Spinal cord (tissue), 9 donors: ENCODE measurements at regions not wholly inside any gene's neighbourhood (a gene's known extent, or its start where the extent isn't known, plus 50 kb on each side); places are given as distances from the start of the nearest gene placed in this dataset.

Experiments
- DNase-seq, 6 donors: peaks; one replicate each; pipeline versions ENCODE4 v3.0.0 to v3.0.0-alpha.2; 2013 to 2015; ENCODE audit warnings: low spot score in 6 of 6, low read depth in 4 of 6
- H3K27ac ChIP-seq: one replicate; pipeline ENCODE4 v1.5.1; 2013; ENCODE audit warnings: low read depth, low read length, control low read depth
- H3K27me3 ChIP-seq: one replicate; pipeline ENCODE4 v1.6.1; 2013; ENCODE audit warnings: low read length; ENCODE audit not compliant: control insufficient read depth, insufficient read depth
- H3K36me3 ChIP-seq: one replicate; pipeline ENCODE4 v1.6.1; 2013; ENCODE audit warnings: low read length; ENCODE audit not compliant: control insufficient read depth, insufficient read depth
- H3K4me1 ChIP-seq: one replicate; pipeline ENCODE4 v1.6.1; 2013; ENCODE audit warnings: low read length; ENCODE audit not compliant: control insufficient read depth, insufficient read depth
- H3K4me3 ChIP-seq: one replicate; pipeline ENCODE4 v1.5.1; 2013; ENCODE audit warnings: low read depth, low read length, control low read depth
- H3K9me3 ChIP-seq: one replicate; pipeline ENCODE4 v1.6.1; 2013; ENCODE audit warnings: low read length; ENCODE audit not compliant: control insufficient read depth, insufficient read depth
- WGBS: methylation state at CpG from one replicate; pipeline ENCODE4 v1.1.5; 2013; ENCODE audit warnings: missing lambda C conversion rate; ENCODE audit not compliant: insufficient coverage; 5-methylcytosine and 5-hydroxymethylcytosine counted together
- donor health status: healthy.

- no peak overlapping the region for H3K27ac ChIP-seq
- no peak for DNase-seq
- no peaks in the 10 kb centered on the region for H3K36me3 ChIP-seq
- no peaks in the 10 kb centered on the region for H3K4me1 ChIP-seq
- H3K4me3 ChIP-seq: no peak overlapping the region
- no peaks in the 10 kb centered on the region for H3K9me3 ChIP-seq
- no peaks in the 10 kb centered on the region for H3K27me3 ChIP-seq
Observed at GRCh38 chr13:64305246-64305645, 2889.6 kb upstream of the PCDH20 start.

GRCh38 chr13:64300239-64300638 lies 2884.6 kb upstream of the PCDH20 start:
- no peak for DNase-seq
- Histone ChIP-seq H3K36me3 (no peaks in the 10 kb centered on the region), H3K9me3 (no peaks in the 10 kb centered on the region), H3K27ac (no peak overlapping the region), H3K27me3 (no peaks in the 10 kb centered on the region), H3K4me1 (no peaks in the 10 kb centered on the region), H3K4me3 (no peak overlapping the region)

GRCh38 chr13:64293923-64294322 lies 2878.3 kb upstream of the PCDH20 start:
- Histone ChIP-seq H3K4me3 (no peak overlapping the region), H3K27me3 (no peaks in the 10 kb centered on the region), H3K36me3 (no peaks in the 10 kb centered on the region), H3K4me1 (no peaks in the 10 kb centered on the region), H3K27ac (no peak overlapping the region), H3K9me3 (no peaks in the 10 kb centered on the region)
- DNase-seq: no peak

- H3K4me3 ChIP-seq: no peak overlapping the region
- no peaks in the 10 kb centered on the region for H3K27me3 ChIP-seq
- no peak for DNase-seq
- no peak overlapping the region for H3K27ac ChIP-seq
- no peaks in the 10 kb centered on the region for H3K9me3 ChIP-seq
- WGBS: 75% methylated on average over 1 of the region's 3 CpGs
- H3K4me1 ChIP-seq: no peaks in the 10 kb centered on the region
- no peaks in the 10 kb centered on the region for H3K36me3 ChIP-seq
Observed at GRCh38 chr13:64289702-64290101, 2874.1 kb upstream of the PCDH20 start.

GRCh38 chr13:64283926-64284325 lies 2868.3 kb upstream of the PCDH20 start:
- H3K27ac ChIP-seq: no peak overlapping the region
- H3K4me3 ChIP-seq: no peak overlapping the region
- no peaks in the 10 kb centered on the region for H3K4me1 ChIP-seq
- no peaks in the 10 kb centered on the region for H3K27me3 ChIP-seq
- no CpG with 5 or more reads among the region's 2 CpGs for WGBS
- H3K9me3 ChIP-seq: no peaks in the 10 kb centered on the region
- no peaks in the 10 kb centered on the region for H3K36me3 ChIP-seq
- DNase-seq: peak in 1 of 6 donors; percentile 53

- Histone ChIP-seq H3K36me3 (no peaks in the 10 kb centered on the region), H3K27me3 (no peaks in the 10 kb centered on the region), H3K4me3 (no peak overlapping the region), H3K9me3 (no peaks in the 10 kb centered on the region), H3K27ac (no peak overlapping the region), H3K4me1 (no peaks in the 10 kb centered on the region)
- WGBS: no CpG with 5 or more reads among the region's 5 CpGs
- DNase-seq: no peak
Observed at GRCh38 chr13:64278493-64278892, 2862.8 kb upstream of the PCDH20 start.

- H3K4me1 ChIP-seq: no peaks in the 10 kb centered on the region
- H3K27ac ChIP-seq: no peak overlapping the region
- WGBS: no CpG with 5 or more reads among the region's 2 CpGs
- H3K4me3 ChIP-seq: no peak overlapping the region
- H3K9me3 ChIP-seq: no peaks in the 10 kb centered on the region
- no peak for DNase-seq
- H3K36me3 ChIP-seq: no peaks in the 10 kb centered on the region
- H3K27me3 ChIP-seq: no peaks in the 10 kb centered on the region
Observed at GRCh38 chr13:64277097-64277496, 2861.4 kb upstream of the PCDH20 start.

- H3K4me1 ChIP-seq: no peaks in the 10 kb centered on the region
- H3K36me3 ChIP-seq: no peaks in the 10 kb centered on the region
- no CpG with 5 or more reads among the region's 2 CpGs for WGBS
Observed at GRCh38 chr13:64276232-64276631, 2860.6 kb upstream of the PCDH20 start.

GRCh38 chr13:64274481-64275217 lies 2859.0 kb upstream of the PCDH20 start:
- no peaks in the 10 kb centered on the region for H3K36me3 ChIP-seq
- WGBS: 94% methylated on average over 3 of the region's 5 CpGs

More at GRCh38 chr13:64276232-64276631, 2860.6 kb upstream of the PCDH20 start:
- no peak overlapping the region for H3K27ac ChIP-seq
- H3K4me3 ChIP-seq: no peak overlapping the region
- no peaks in the 10 kb centered on the region for H3K27me3 ChIP-seq
- no peak for DNase-seq
- H3K9me3 ChIP-seq: no peaks in the 10 kb centered on the region

GRCh38 chr13:64273780-64274179 lies 2858.1 kb upstream of the PCDH20 start:
- no peaks in the 10 kb centered on the region for H3K9me3 ChIP-seq
- H3K4me1 ChIP-seq: no peaks in the 10 kb centered on the region
- no peak overlapping the region for H3K27ac ChIP-seq
- no peaks in the 10 kb centered on the region for H3K36me3 ChIP-seq
- no peak for DNase-seq
- no CpG with 5 or more reads among the region's 4 CpGs for WGBS
- no peak overlapping the region for H3K4me3 ChIP-seq
- no peaks in the 10 kb centered on the region for H3K27me3 ChIP-seq

More at GRCh38 chr13:64274481-64275217, 2859.0 kb upstream of the PCDH20 start:
- Histone ChIP-seq H3K9me3 (no peaks in the 10 kb centered on the region), H3K4me3 (no peak overlapping the region), H3K4me1 (no peaks in the 10 kb centered on the region), H3K27ac (no peak overlapping the region), H3K27me3 (no peaks in the 10 kb centered on the region)
- no peak for DNase-seq
